ENCODE measurements at regions not wholly inside any gene's neighbourhood (a gene's known extent, or its start where the extent isn't known, plus 50 kb on each side); places are given as distances from the start of the nearest gene placed in this dataset.

DNA sequence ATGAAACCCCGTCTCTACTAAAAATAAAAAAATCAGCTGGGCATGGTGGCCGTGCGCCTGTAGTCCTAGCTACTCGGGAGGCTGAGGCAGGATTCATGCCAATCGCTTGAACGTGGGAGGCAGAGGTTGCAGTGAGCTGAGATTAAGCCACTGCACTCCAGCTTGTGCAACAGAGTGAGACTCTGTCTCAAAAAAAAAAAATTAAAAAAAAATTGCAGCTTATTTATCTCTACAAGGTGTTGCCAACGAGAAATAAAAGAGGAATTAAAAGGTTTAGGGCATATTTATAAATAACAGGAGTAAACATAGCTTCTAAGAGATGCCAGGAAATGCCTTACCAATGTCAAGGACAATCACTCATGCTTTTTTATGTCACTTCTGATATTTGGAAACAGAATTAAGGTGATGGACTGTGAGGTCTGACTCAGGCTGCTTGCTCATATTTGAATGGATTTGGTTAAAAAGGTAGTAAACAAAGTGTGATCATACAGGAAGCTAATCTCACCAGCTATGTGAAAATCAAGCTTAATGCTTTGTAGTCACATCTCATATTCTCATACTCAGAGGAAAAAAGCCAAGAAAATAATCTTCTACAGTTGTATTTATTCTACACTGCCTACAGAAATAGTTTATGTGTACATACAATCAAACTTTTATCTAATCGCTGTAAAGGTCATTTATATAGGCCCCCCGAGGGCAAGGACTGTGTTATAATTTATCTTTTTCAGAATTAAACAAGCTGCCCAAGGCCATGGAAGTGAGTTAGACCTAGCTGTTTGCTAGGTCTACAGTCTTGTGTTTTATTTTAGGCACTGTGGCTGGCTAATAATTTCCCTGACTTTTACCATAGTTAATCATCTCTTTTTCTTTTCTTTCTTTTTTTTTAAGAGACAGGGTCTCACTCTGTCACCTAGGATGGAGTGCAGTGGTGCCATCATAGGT, 61.1 kb upstream of the RBMX start:
- DNase-seq (ENCODE audit: low read depth, low spot score) (no peak), FAIRE-seq (no peak)
- Histone ChIP-seq H3K9me1 (replicated peaks; ENCODE audit: control insufficient read depth, extremely low read depth, insufficient read depth, low read length) (no peaks in the 10 kb centered on the region), H3K4me1 (ENCODE audit: control insufficient read depth, extremely low read depth, insufficient read depth, low read length) (peaks cover 2% of the 10 kb centered on the region), H3K9me3 (replicated peaks; ENCODE audit: control insufficient read depth, insufficient read depth, low read length) (no peaks in the 10 kb centered on the region), H4K20me1 (replicated peaks; ENCODE audit: control insufficient read depth, extremely low read depth, insufficient read depth, low read length) (no peaks in the 10 kb centered on the region), H3K4me3 (replicated peaks in 1 of 3; ENCODE audit: insufficient read depth in 1 of 3, low read depth in 1 of 3, low read length in 3 of 3) (no peak overlapping the region), H2AFZ (ENCODE audit: low read depth, low read length) (no peak overlapping the region), H3K27me3 (ENCODE audit: control insufficient read depth in 2 of 2, insufficient read depth in 2 of 2, low read length in 2 of 2) (no peaks in the 10 kb centered on the region), H3K36me3 (ENCODE audit: control insufficient read depth in 2 of 2, extremely low read depth in 1 of 2, insufficient read depth in 2 of 2, low read length in 2 of 2) (no peaks in the 10 kb centered on the region), H3K79me2 (ENCODE audit: control insufficient read depth, insufficient read depth, low read length) (no peaks in the 10 kb centered on the region), H3K4me2 (ENCODE audit: insufficient read depth, low read length) (no peak overlapping the region), H3K27ac (ENCODE audit: insufficient read depth, low read depth, low read length) (no peak overlapping the region), H3K9ac (replicated peaks; ENCODE audit: extremely low read depth, insufficient read depth, low read length) (no peak overlapping the region)
- dilution Hi-C loops (cut with MboI; ENCODE audit: extremely low pct_ligation_motif_present, low sequenced_read_pairs) (no loop called here), intact Hi-C loops (cut with micrococcal nuclease) (no loop called here)
- no peak for TF ChIP-seq GATA2 (IDR thresholded peaks at IDR 0.05; ENCODE audit: insufficient read depth, insufficient read length, low read depth, low read length)
- ChIA-PET CTCF (no interaction called here), POLR2A (no interaction called here)
- BruUV-seq (replicated peaks), result no TSS peak

DNA sequence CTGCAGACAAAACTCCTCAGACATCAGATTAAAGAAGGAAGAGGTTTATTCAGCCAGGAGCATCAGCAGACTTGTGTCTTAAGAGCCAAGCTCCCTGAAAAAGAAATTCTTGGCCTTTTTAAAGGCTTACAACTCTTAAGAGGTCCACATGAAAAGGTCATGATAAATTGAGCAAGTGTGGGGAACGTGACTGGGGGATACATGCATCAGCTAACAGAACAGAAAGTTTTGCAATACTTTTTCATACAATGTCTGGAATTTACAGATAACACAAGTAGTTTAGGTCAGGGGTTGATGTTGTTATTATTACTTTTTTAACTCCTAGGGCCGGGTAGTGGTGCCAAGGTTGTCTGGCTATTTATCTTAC, 55.6 kb upstream of the RBMX start:
- POLR2A ChIA-PET, result no interaction called here
- Histone ChIP-seq H2AFZ (ENCODE audit: low read depth, low read length) (no peak overlapping the region), H4K20me1 (replicated peaks; ENCODE audit: control insufficient read depth, extremely low read depth, insufficient read depth, low read length) (no peaks in the 10 kb centered on the region), H3K79me2 (ENCODE audit: control insufficient read depth, insufficient read depth, low read length) (no peaks in the 10 kb centered on the region), H3K9ac (replicated peaks; ENCODE audit: extremely low read depth, insufficient read depth, low read length) (no peak overlapping the region), H3K4me3 (replicated peaks in 1 of 3; ENCODE audit: insufficient read depth in 1 of 3, low read depth in 1 of 3, low read length in 3 of 3) (no peak overlapping the region), H3K4me1 (ENCODE audit: control insufficient read depth, extremely low read depth, insufficient read depth, low read length) (no peaks in the 10 kb centered on the region), H3K9me1 (replicated peaks; ENCODE audit: control insufficient read depth, extremely low read depth, insufficient read depth, low read length) (no peaks in the 10 kb centered on the region), H3K27ac (ENCODE audit: insufficient read depth, low read depth, low read length) (no peak overlapping the region), H3K27me3 (ENCODE audit: control insufficient read depth in 2 of 2, insufficient read depth in 2 of 2, low read length in 2 of 2) (no peaks in the 10 kb centered on the region), H3K4me2 (ENCODE audit: insufficient read depth, low read length) (no peak overlapping the region), H3K9me3 (replicated peaks; ENCODE audit: control insufficient read depth, insufficient read depth, low read length) (no peaks in the 10 kb centered on the region), H3K36me3 (ENCODE audit: control insufficient read depth in 2 of 2, extremely low read depth in 1 of 2, insufficient read depth in 2 of 2, low read length in 2 of 2) (no peaks in the 10 kb centered on the region)
- dilution Hi-C loops (cut with MboI; ENCODE audit: extremely low pct_ligation_motif_present, low sequenced_read_pairs), result no loop called here
- intact Hi-C loops (cut with micrococcal nuclease), result no loop called here
- no peak for DNase-seq (ENCODE audit: low read depth, low spot score)
- TF ChIP-seq, protein P1, sequence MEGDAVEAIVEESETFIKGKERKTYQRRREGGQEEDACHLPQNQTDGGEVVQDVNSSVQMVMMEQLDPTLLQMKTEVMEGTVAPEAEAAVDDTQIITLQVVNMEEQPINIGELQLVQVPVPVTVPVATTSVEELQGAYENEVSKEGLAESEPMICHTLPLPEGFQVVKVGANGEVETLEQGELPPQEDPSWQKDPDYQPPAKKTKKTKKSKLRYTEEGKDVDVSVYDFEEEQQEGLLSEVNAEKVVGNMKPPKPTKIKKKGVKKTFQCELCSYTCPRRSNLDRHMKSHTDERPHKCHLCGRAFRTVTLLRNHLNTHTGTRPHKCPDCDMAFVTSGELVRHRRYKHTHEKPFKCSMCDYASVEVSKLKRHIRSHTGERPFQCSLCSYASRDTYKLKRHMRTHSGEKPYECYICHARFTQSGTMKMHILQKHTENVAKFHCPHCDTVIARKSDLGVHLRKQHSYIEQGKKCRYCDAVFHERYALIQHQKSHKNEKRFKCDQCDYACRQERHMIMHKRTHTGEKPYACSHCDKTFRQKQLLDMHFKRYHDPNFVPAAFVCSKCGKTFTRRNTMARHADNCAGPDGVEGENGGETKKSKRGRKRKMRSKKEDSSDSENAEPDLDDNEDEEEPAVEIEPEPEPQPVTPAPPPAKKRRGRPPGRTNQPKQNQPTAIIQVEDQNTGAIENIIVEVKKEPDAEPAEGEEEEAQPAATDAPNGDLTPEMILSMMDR (IDR thresholded peaks at IDR 0.05; ENCODE audit: extremely low read depth in 1 of 2, insufficient read depth in 1 of 2, low read depth in 1 of 2, low read length in 2 of 2), result no peak
- TF ChIP-seq EZH2 (IDR thresholded peaks at IDR 0.05; ENCODE audit: borderline replicate concordance, low read depth, low read length, severe bottlenecking), result no peak
- TF ChIP-seq GATA2 (IDR thresholded peaks at IDR 0.05; ENCODE audit: insufficient read depth, insufficient read length, low read depth, low read length), result no peak
- TF ChIP-seq FOS (IDR thresholded peaks at IDR 0.05; ENCODE audit: borderline replicate concordance, insufficient read depth, low read length), result no peak
- no peak for TF ChIP-seq POLR2A (IDR thresholded peaks at IDR 0.05; ENCODE audit: low read depth, low read length)
- TF ChIP-seq JUN (IDR thresholded peaks at IDR 0.05; ENCODE audit: borderline replicate concordance, insufficient read depth, insufficient read length, low read depth), result no peak
- TF ChIP-seq POLR2AphosphoS5 (IDR thresholded peaks at IDR 0.05; ENCODE audit: insufficient read depth, low read depth, low read length), result no peak
- TF ChIP-seq MYC (IDR thresholded peaks at IDR 0.05; ENCODE audit: low read depth, low read length), result no peak
- TF ChIP-seq, protein P2, sequence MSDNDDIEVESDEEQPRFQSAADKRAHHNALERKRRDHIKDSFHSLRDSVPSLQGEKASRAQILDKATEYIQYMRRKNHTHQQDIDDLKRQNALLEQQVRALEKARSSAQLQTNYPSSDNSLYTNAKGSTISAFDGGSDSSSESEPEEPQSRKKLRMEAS (IDR thresholded peaks at IDR 0.05; ENCODE audit: insufficient read depth, insufficient read length), result no peak
- BruUV-seq (replicated peaks), result no TSS peak
- CTCF ChIA-PET, result no interaction called here
- no peak for FAIRE-seq

Measured in endothelial cell of umbilical vein (primary cell).